HG03135 (cell line): ENCODE measurements at regions not wholly inside any gene's neighbourhood (a gene's known extent, or its start where the extent isn't known, plus 50 kb on each side); places are given as distances from the start of the nearest gene placed in this dataset.
"Not testable (repeated sequence)": the region's sequence is repeated elsewhere in the genome, so short reads cannot be mapped to it uniquely, and the experiment has no call there.

Experiments
- ATAC-seq: cut with Tn5 transposase; IDR thresholded peaks from one replicate; pipeline ENCODE4 v1.9.1; 2021; ENCODE audit warnings: mild to moderate bottlenecking, moderate library complexity; ENCODE audit not compliant: unreplicated experiment

GRCh38 chr5:56763711-56764466 is 51.5 kb upstream of the MAP3K1 start:
- no peak for ATAC-seq

- ATAC-seq = no peak
Measured at GRCh38 chr5:56763182-56763581, 52.2 kb upstream of the MAP3K1 start.

GRCh38 chr5:56761151-56761885 is 54.0 kb upstream of the MAP3K1 start:
- no peak for ATAC-seq

GRCh38 chr5:56760723-56761122 is 54.6 kb upstream of the MAP3K1 start:
- ATAC-seq = no peak

GRCh38 chr5:56759521-56760216 is 55.7 kb upstream of the MAP3K1 start:
- ATAC-seq = no peak

- ATAC-seq = no peak
Measured at GRCh38 chr5:56757077-56757476, 58.3 kb upstream of the MAP3K1 start.

GRCh38 chr5:56755036-56755555 is 60.3 kb upstream of the MAP3K1 start:
- no peak for ATAC-seq

- ATAC-seq = not testable (repeated sequence)
Measured at GRCh38 chr5:56753588-56753987, 61.8 kb upstream of the MAP3K1 start.

GRCh38 chr5:56751572-56752313 is 63.6 kb upstream of the MAP3K1 start:
- no peak for ATAC-seq

GRCh38 chr5:56749842-56750241 is 65.5 kb upstream of the MAP3K1 start:
- no peak for ATAC-seq

GRCh38 chr5:56746553-56747339 is 68.6 kb upstream of the MAP3K1 start:
- no peak for ATAC-seq

- ATAC-seq = no peak
Measured at GRCh38 chr5:56745864-56746263, 69.5 kb upstream of the MAP3K1 start.

GRCh38 chr5:56740868-56741267 is 74.5 kb upstream of the MAP3K1 start:
- no peak for ATAC-seq

GRCh38 chr5:56739990-56740389 is 75.4 kb upstream of the MAP3K1 start:
- ATAC-seq = no peak

GRCh38 chr5:56737951-56738606 is 77.3 kb upstream of the MAP3K1 start:
- ATAC-seq = no peak

GRCh38 chr5:56737002-56737621 is 78.2 kb upstream of the MAP3K1 start:
- ATAC-seq = no peak

- no peak for ATAC-seq
Measured at GRCh38 chr5:56735849-56736641, 79.3 kb upstream of the MAP3K1 start.

- no peak for ATAC-seq
Measured at GRCh38 chr5:56734091-56734694, 81.2 kb upstream of the MAP3K1 start.
